CD14-positive monocyte (primary cell): ENCODE measurements at regions not wholly inside any gene's neighbourhood (a gene's known extent, or its start where the extent isn't known, plus 50 kb on each side); places are given as distances from the start of the nearest gene placed in this dataset.

Experiments
- DNase-seq, 3 donors: peaks; one replicate each; pipeline ENCODE4 v3.0.0-alpha.2; 2011 to 2022
- H2AFZ ChIP-seq: 2 replicates; pipeline ENCODE4 v1.6.0; 2012; ENCODE audit warnings: mild to moderate bottlenecking, low read depth, low read length, inconsistent platforms; ENCODE audit not compliant: insufficient read depth, poor library complexity, severe bottlenecking
- H3K27ac ChIP-seq, 2 donors: 1 replicate in 1 of 2; 2 replicates in 1 of 2; pipeline ENCODE4 v1.5.1; 2012 to 2013; ENCODE audit warnings: low read length in 2 of 2, control low read depth in 1 of 2, inconsistent platforms in 1 of 2, low read depth in 1 of 2, mild to moderate bottlenecking in 1 of 2
- H3K27me3 ChIP-seq, 2 donors: one replicate each; pipeline versions ENCODE4 v1.6.0 to v1.6.1; 2011 to 2013; ENCODE audit warnings: low read length in 2 of 2; ENCODE audit not compliant: control insufficient read depth in 2 of 2, insufficient read depth in 2 of 2
- H3K36me3 ChIP-seq, 2 donors: replicated peaks in 1 of 2; 1 replicate in 1 of 2; 2 replicates in 1 of 2; pipeline versions ENCODE4 v1.5.1 to v1.6.1; 2012 to 2013; ENCODE audit warnings: low read length in 2 of 2, control low read depth in 1 of 2, inconsistent platforms in 1 of 2, mild to moderate bottlenecking in 1 of 2; ENCODE audit not compliant: insufficient read depth in 2 of 2, control insufficient read depth in 1 of 2
- H3K4me1 ChIP-seq, 2 donors: 1 replicate in 1 of 2; 2 replicates in 1 of 2; pipeline versions ENCODE4 v1.5.1 to v1.6.1; 2012 to 2013; ENCODE audit warnings: low read length in 2 of 2, control low read depth in 1 of 2, inconsistent platforms in 1 of 2, mild to moderate bottlenecking in 1 of 2, moderate library complexity in 1 of 2; ENCODE audit not compliant: insufficient read depth in 2 of 2, control insufficient read depth in 1 of 2
- H3K4me2 ChIP-seq: replicated peaks from 2 replicates; pipeline ENCODE3; 2012; ENCODE audit warnings: low read length, moderate library complexity, mild to moderate bottlenecking; ENCODE audit not compliant: poor library complexity, severe bottlenecking; ENCODE audit errors: extremely low read depth
- H3K4me3 ChIP-seq, 3 experiments: fragments of 200-600 bp in 1 of 3; sonication (generic) in 1 of 3; replicated peaks in 1 of 3; 1 replicate in 2 of 3; 2 replicates in 1 of 3; pipeline ENCODE4 v1.5.1; 2011 to 2013; ENCODE audit warnings: low read length in 3 of 3, mild to moderate bottlenecking in 3 of 3, control low read depth in 2 of 3, low read depth in 2 of 3, inconsistent platforms in 1 of 3, moderate library complexity in 1 of 3
- H3K79me2 ChIP-seq: 2 replicates; pipeline ENCODE4 v1.6.0; 2012; ENCODE audit warnings: mild to moderate bottlenecking, control low read depth, inconsistent platforms, low read length, moderate library complexity; ENCODE audit not compliant: insufficient read depth
- H3K9ac ChIP-seq: 2 replicates; pipeline ENCODE4 v1.6.0; 2017; ENCODE audit warnings: low read length, mild to moderate bottlenecking; ENCODE audit not compliant: insufficient read depth, poor library complexity, severe bottlenecking
- H3K9me3 ChIP-seq, 2 donors: replicated peaks in 1 of 2; 1 replicate in 1 of 2; 2 replicates in 1 of 2; pipeline versions ENCODE4 v1.5.1 to v1.6.1; 2012 to 2013; ENCODE audit warnings: low read length in 2 of 2, control low read depth in 1 of 2; ENCODE audit not compliant: control insufficient read depth in 1 of 2, insufficient read depth in 1 of 2
- H4K20me1 ChIP-seq: 2 replicates; pipeline ENCODE4 v1.6.0; 2012; ENCODE audit warnings: mild to moderate bottlenecking, low read length, control low read depth, moderate library complexity; ENCODE audit not compliant: insufficient read depth
- H3K27ac Mint-ChIP-seq, 7 donors: one replicate each; pipeline ENCODE4 v1.8.0; 2020; ENCODE audit warnings: mild to moderate bottlenecking in 7 of 7, mixed read lengths in 7 of 7, moderate library complexity in 6 of 7, inconsistent platforms in 2 of 7
- H3K27me3 Mint-ChIP-seq, 3 donors: one replicate each; pipeline ENCODE4 v1.8.0; 2021 to 2022; ENCODE audit warnings: low read depth in 3 of 3, mild to moderate bottlenecking in 3 of 3, mixed read lengths in 3 of 3, moderate library complexity in 3 of 3, inconsistent platforms in 1 of 3
- H3K36me3 Mint-ChIP-seq, 2 donors: one replicate each; pipeline ENCODE4 v1.8.0; 2020; ENCODE audit warnings: mixed read lengths in 2 of 2, inconsistent platforms in 1 of 2, mild to moderate bottlenecking in 1 of 2
- H3K4me1 Mint-ChIP-seq: one replicate; pipeline ENCODE4 v1.8.0; 2020; ENCODE audit warnings: mild to moderate bottlenecking, mixed read lengths
- H3K4me3 Mint-ChIP-seq, 2 donors: one replicate each; pipeline ENCODE4 v1.8.0; 2020; ENCODE audit warnings: mild to moderate bottlenecking in 2 of 2, mixed read lengths in 2 of 2, moderate library complexity in 1 of 2
- H3K9me3 Mint-ChIP-seq, 7 donors: one replicate each; pipeline ENCODE4 v1.8.0; 2020 to 2022; ENCODE audit warnings: mixed read lengths in 7 of 7, mild to moderate bottlenecking in 6 of 7, moderate library complexity in 6 of 7, inconsistent platforms in 2 of 7
- CTCF ChIP-seq: fragments of 200-600 bp; IDR thresholded peaks from one replicate; pipeline ENCODE4 v1.8.0; 2022; ENCODE audit warnings: antibody characterized with exemption, mild to moderate bottlenecking
- WGBS: methylation state at CpG from one replicate; pipeline ENCODE4 v1.1.5; 2013; ENCODE audit warnings: missing lambda C conversion rate; ENCODE audit not compliant: insufficient coverage; 5-methylcytosine and 5-hydroxymethylcytosine counted together
- intact Hi-C, 2 donors: fragments of 100-400 bp; cut with micrococcal nuclease; formaldehyde crosslinking; loops; one replicate each; pipeline versions ENCODE4 v1.15.0 to v1.15.1; 2023

DNA sequence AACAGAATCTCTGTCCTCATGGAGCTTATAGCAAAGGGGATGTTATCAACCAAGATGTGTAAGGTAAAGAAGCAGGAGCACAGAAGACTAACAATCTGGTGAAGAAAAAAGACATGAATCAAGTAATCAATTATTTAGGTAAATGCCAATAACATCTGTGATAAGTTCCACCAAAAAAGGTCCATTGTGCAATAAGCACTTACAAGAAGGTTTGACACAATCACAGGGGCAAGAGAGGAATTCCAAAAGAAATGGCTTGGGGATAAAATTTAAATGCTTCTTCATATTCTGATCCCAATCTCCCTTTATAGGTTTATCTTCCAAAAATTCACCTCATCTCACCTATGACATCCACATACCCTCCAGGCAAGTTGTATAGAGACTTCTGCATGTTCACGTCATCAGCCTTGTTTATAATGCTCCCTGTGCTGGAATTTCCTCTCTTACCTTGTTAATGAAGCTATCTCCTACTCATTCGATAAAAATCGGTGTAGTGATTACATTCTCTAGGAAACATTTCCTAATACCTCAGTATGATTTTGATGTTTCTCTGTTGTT, 53.6 kb upstream of the DPT start:
- no peaks in the 10 kb centered on the region for H3K36me3 Mint-ChIP-seq
- no peak overlapping the region for H3K27ac Mint-ChIP-seq
- H3K4me3 Mint-ChIP-seq = no peak overlapping the region
- H3K9me3 Mint-ChIP-seq = peaks cover 0 to 9% (median 0%) of the 10 kb centered on the region in 7 donors
- H3K4me1 ChIP-seq = no peaks in the 10 kb centered on the region
- no peak overlapping the region for H3K27ac ChIP-seq
- H3K36me3 ChIP-seq = no peaks in the 10 kb centered on the region
- no peak for DNase-seq
- H4K20me1 ChIP-seq = no peaks in the 10 kb centered on the region
- no peak overlapping the region for H2AFZ ChIP-seq
- H3K4me2 ChIP-seq = no peak overlapping the region
- intact Hi-C loops = no loop called here
- no peak for TF ChIP-seq CTCF
- no peaks in the 10 kb centered on the region for H3K9me3 ChIP-seq
- no peaks in the 10 kb centered on the region for H3K4me1 Mint-ChIP-seq
- WGBS = 100% methylated on average over 1 of the region's 3 CpGs
- H3K4me3 ChIP-seq = no peak overlapping the region
- no peak overlapping the region for H3K9ac ChIP-seq
- H3K27me3 ChIP-seq = no peaks in the 10 kb centered on the region
- no peaks in the 10 kb centered on the region for H3K79me2 ChIP-seq
- peaks cover 0 to 2% (median 0%) of the 10 kb centered on the region in 3 donors for H3K27me3 Mint-ChIP-seq

- H3K79me2 ChIP-seq = no peaks in the 10 kb centered on the region
- no peaks in the 10 kb centered on the region for H3K4me1 ChIP-seq
- Mint-ChIP-seq H3K9me3 (peaks cover 0 to 9% (median 0%) of the 10 kb centered on the region in 7 donors), H3K36me3 (no peaks in the 10 kb centered on the region), H3K4me3 (no peak overlapping the region), H3K4me1 (no peaks in the 10 kb centered on the region), H3K27ac (no peak overlapping the region), H3K27me3 (peaks cover 0 to 2% (median 0%) of the 10 kb centered on the region in 3 donors)
- no peaks in the 10 kb centered on the region for H3K9me3 ChIP-seq
- no peak overlapping the region for H3K9ac ChIP-seq
- no peak overlapping the region for H3K4me2 ChIP-seq
- WGBS = 83% methylated on average over 1 of the region's 4 CpGs
- no peaks in the 10 kb centered on the region for H4K20me1 ChIP-seq
- H3K27me3 ChIP-seq = no peaks in the 10 kb centered on the region
- intact Hi-C loops = no loop called here
- H3K4me3 ChIP-seq = no peak overlapping the region
- H3K27ac ChIP-seq = no peak overlapping the region
- no peak for TF ChIP-seq CTCF
- H3K36me3 ChIP-seq = no peaks in the 10 kb centered on the region
- DNase-seq = no peak
- no peak overlapping the region for H2AFZ ChIP-seq
These were observed 54.6 kb upstream of the DPT start for GRCh38 chr1:168783458-168784210.
